Liver (tissue), 3 donors: ENCODE measurements at regions not wholly inside any gene's neighbourhood (a gene's known extent, or its start where the extent isn't known, plus 50 kb on each side); places are given as distances from the start of the nearest gene placed in this dataset.

Experiments used
- CTCF ChIP-seq: fragments of 150-350 bp; IDR thresholded peaks from 2 replicates; pipeline ENCODE4 v1.5.1; 2017; ENCODE audit warnings: improper control_type of control experiment, low read depth, low read length; ENCODE audit not compliant: missing input control
- GABPA ChIP-seq, 2 donors: IDR thresholded peaks in 1 of 2; conservative IDR thresholded peaks in 1 of 2; 2 replicates each; pipeline ENCODE4 v1.6.1; 2016; ENCODE audit warnings: antibody characterized with exemption in 2 of 2, mild to moderate bottlenecking in 1 of 2, moderate library complexity in 1 of 2
- JUND ChIP-seq, 2 donors: IDR thresholded peaks; 2 replicates each; pipeline ENCODE4 v1.6.1; 2016; ENCODE audit warnings: antibody characterized with exemption in 2 of 2
- MAX ChIP-seq: IDR thresholded peaks from 2 replicates; pipeline ENCODE4 v1.6.1; 2016; ENCODE audit warnings: antibody characterized with exemption
- RAD21 ChIP-seq, 2 donors: IDR thresholded peaks; 2 replicates each; pipeline ENCODE4 v1.6.1; 2016; ENCODE audit warnings: antibody characterized with exemption in 2 of 2, mild to moderate bottlenecking in 2 of 2
- RXRA ChIP-seq, 2 donors: IDR thresholded peaks; 2 replicates each; pipeline ENCODE4 v1.6.1; 2017 to 2018; ENCODE audit warnings: antibody characterized with exemption in 2 of 2, mild to moderate bottlenecking in 1 of 2
- SP1 ChIP-seq: IDR thresholded peaks from 2 replicates; pipeline ENCODE4 v1.6.1; 2018; ENCODE audit warnings: antibody characterized with exemption, mild to moderate bottlenecking
- TAF1 ChIP-seq: conservative IDR thresholded peaks from 2 replicates; pipeline ENCODE4 v1.6.1; 2016; ENCODE audit warnings: antibody characterized with exemption, mild to moderate bottlenecking
- YY1 ChIP-seq: IDR thresholded peaks from 2 replicates; pipeline ENCODE4 v1.6.1; 2016; ENCODE audit warnings: antibody characterized with exemption, mild to moderate bottlenecking
- ZBTB33 ChIP-seq: IDR thresholded peaks from 2 replicates; pipeline ENCODE4 v1.6.1; 2016; ENCODE audit warnings: antibody characterized with exemption
- donor health status: healthy.
- donor health status: healthy.

GRCh38 chr6:132023490-132023889 is 72.3 kb upstream of the CCN2 start:
- TF ChIP-seq CTCF: peak; percentile 29
- no peak for TF ChIP-seq GABPA (IDR thresholded peaks at IDR 0.05 in 1 of 2, conservative IDR thresholded peaks at IDR 0.05 in 1 of 2)
- no peak for TF ChIP-seq RXRA (IDR thresholded peaks at IDR 0.05)
- TF ChIP-seq TAF1: no peak
- no peak for TF ChIP-seq MAX
- no peak for TF ChIP-seq SP1
- peak; percentile 43 to 51 for TF ChIP-seq RAD21 (IDR thresholded peaks at IDR 0.05)
- no peak for TF ChIP-seq JUND (IDR thresholded peaks at IDR 0.05)
- no peak for TF ChIP-seq YY1
- TF ChIP-seq ZBTB33: no peak
